ENCODE measurements at regions not wholly inside any gene's neighbourhood (a gene's known extent, or its start where the extent isn't known, plus 50 kb on each side); places are given as distances from the start of the nearest gene placed in this dataset.

DNA sequence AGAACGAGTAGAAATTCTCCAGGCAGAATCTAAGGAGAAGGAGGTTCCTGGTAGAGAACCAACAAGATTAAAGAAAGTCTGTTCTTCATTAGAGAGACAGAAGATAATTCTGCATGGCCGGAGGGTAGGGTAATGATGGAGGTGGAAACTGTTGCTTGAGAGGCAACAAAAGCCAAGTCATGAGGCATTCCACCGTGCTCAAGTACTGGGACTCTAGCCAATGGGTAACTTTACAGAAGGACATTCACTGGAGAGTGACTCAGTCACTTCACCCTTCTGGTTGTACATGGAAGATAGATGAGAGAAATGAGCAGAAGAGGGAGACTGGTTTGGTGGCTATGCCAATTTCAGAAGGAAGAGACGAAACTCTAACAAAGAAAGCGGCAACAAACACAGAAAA is 53.6 kb upstream of the ANKFN1 start:
- ATAC-seq, result no peak
- no peaks in the 10 kb centered on the region for H3K9me3 ChIP-seq (ENCODE audit: low read length)
- no peak overlapping the region for H3K9ac ChIP-seq (ENCODE audit: low read length)
- no peaks in the 10 kb centered on the region for H3K36me3 ChIP-seq (ENCODE audit: low read depth, low read length)
- BruUV-seq (replicated peaks), result no TSS peak
- no peaks in the 10 kb centered on the region for H4K20me1 ChIP-seq (ENCODE audit: low read length)
- intact Hi-C loops (cut with micrococcal nuclease), result no loop called here
- no peaks in the 10 kb centered on the region for H3K4me1 ChIP-seq (ENCODE audit: insufficient read depth, low read length)
- CTCF ChIA-PET, result no interaction called here
- H3K79me2 ChIP-seq (ENCODE audit: low read length), result no peaks in the 10 kb centered on the region
- POLR2A ChIA-PET (ENCODE audit: unreplicated experiment), result no interaction called here
- H3F3A ChIP-seq (ENCODE audit: low read length, unreplicated experiment), result no peaks in the 10 kb centered on the region
- TF ChIP-seq EZH2 (IDR thresholded peaks at IDR 0.05; ENCODE audit: low read length, unreplicated experiment), result no peak
- no peak for TF ChIP-seq EZH2phosphoT487 (IDR thresholded peaks at IDR 0.05; ENCODE audit: borderline replicate concordance, low read length)
- TF ChIP-seq, protein P1, sequence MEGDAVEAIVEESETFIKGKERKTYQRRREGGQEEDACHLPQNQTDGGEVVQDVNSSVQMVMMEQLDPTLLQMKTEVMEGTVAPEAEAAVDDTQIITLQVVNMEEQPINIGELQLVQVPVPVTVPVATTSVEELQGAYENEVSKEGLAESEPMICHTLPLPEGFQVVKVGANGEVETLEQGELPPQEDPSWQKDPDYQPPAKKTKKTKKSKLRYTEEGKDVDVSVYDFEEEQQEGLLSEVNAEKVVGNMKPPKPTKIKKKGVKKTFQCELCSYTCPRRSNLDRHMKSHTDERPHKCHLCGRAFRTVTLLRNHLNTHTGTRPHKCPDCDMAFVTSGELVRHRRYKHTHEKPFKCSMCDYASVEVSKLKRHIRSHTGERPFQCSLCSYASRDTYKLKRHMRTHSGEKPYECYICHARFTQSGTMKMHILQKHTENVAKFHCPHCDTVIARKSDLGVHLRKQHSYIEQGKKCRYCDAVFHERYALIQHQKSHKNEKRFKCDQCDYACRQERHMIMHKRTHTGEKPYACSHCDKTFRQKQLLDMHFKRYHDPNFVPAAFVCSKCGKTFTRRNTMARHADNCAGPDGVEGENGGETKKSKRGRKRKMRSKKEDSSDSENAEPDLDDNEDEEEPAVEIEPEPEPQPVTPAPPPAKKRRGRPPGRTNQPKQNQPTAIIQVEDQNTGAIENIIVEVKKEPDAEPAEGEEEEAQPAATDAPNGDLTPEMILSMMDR (conservative IDR thresholded peaks at IDR 0.05; ENCODE audit: low read depth, low read length), result no peak
- no peak overlapping the region for H3K4me2 ChIP-seq (ENCODE audit: low read length)
- no peak overlapping the region for H3K4me3 ChIP-seq (ENCODE audit: low read length)
- no peak overlapping the region for H3K27ac ChIP-seq (ENCODE audit: low read length)
- DNase-seq, result no peak
- H2AFZ ChIP-seq (ENCODE audit: low read length), result no peak overlapping the region
- H3K27me3 ChIP-seq (ENCODE audit: low read length), result peaks cover 12% of the 10 kb centered on the region; the same call in 1 of the 2 replicates
- H3K9me2 ChIP-seq (replicated peaks; ENCODE audit: low read length), result no peaks in the 10 kb centered on the region
